Renal cortical epithelial cell (primary cell): ENCODE measurements at regions not wholly inside any gene's neighbourhood (a gene's known extent, or its start where the extent isn't known, plus 50 kb on each side); places are given as distances from the start of the nearest gene placed in this dataset.

Experiments
- DNase-seq: peaks from one replicate; pipeline ENCODE4 v3.0.0-alpha.2; 2011; ENCODE audit warnings: low read depth

GRCh38 chr6:130765181-130765727 is 62.0 kb upstream of the SMLR1 start:
- DNase-seq: no peak

GRCh38 chr6:130766239-130767144 is 60.7 kb upstream of the SMLR1 start:
- DNase-seq: no peak

GRCh38 chr6:130769861-130770260 is 57.3 kb upstream of the SMLR1 start:
- no peak for DNase-seq

GRCh38 chr6:130771741-130772140 is 55.5 kb upstream of the SMLR1 start:
- DNase-seq: no peak

DNA sequence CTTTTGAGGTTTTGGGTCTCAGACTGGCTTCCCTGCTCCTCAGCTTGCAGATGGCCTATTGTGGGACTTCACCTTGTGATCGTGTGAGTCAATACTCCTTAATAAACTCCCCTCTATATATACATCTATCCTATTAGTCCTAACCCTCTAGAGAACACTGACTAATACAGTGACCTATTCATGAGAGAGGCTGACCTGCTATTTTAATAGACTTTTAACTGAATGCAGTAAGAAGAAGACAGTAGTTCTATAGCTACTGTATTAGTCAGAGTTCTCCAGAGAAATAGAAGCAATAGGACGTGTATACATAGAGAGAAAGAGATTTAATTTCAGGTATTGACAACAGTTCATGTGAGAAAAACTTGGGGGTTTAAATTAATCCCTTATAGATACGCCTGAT is 53.3 kb upstream of the SMLR1 start:
- no peak for DNase-seq

DNA sequence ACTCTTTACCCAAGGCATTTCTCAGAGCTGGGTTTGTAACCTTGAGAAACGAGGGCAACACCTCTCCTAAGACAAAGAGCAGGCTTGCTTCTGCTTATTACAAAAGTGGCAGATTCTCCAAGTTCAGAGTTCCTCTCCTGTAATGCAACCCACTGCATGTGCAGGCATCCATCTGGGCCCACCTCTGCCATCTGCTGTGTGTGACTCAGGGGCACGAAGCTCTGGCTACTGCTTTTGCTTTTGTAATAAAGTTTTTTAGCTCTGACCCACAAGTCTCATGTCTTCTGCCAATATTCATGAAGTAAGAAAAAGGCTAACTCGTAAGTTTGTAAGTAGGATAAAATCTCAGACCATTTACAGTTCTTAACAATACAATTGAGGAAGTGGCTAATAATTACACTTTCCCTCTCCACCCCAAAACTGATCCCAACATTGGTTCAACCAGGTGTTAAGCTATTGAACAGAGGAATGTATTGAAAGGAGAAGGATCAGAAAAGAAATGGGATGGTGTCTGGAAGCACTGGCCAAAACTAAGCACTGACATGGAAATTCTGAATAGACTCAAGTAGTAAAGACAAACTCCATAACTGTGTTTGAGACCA is 51.7 kb upstream of the SMLR1 start:
- no peak for DNase-seq

- DNase-seq: no peak
Observed at GRCh38 chr6:130776287-130776925, 50.8 kb upstream of the SMLR1 start.
